HG03442 (cell line): ENCODE measurements at regions not wholly inside any gene's neighbourhood (a gene's known extent, or its start where the extent isn't known, plus 50 kb on each side); places are given as distances from the start of the nearest gene placed in this dataset.
A peak's percentile ranks its signal among the peaks of the same experiment; 100 is the strongest.

Source experiments
- ATAC-seq: cut with Tn5 transposase; IDR thresholded peaks from one replicate; pipeline ENCODE4 v1.9.1; 2021; ENCODE audit warnings: mild to moderate bottlenecking, moderate library complexity; ENCODE audit not compliant: unreplicated experiment

- ATAC-seq, result no peak
Measured at GRCh38 chr9:7360513-7360912, 439.1 kb downstream of the DMAC1 start.

GRCh38 chr9:7358876-7359275 lies 440.7 kb downstream of the DMAC1 start:
- no peak for ATAC-seq

DNA sequence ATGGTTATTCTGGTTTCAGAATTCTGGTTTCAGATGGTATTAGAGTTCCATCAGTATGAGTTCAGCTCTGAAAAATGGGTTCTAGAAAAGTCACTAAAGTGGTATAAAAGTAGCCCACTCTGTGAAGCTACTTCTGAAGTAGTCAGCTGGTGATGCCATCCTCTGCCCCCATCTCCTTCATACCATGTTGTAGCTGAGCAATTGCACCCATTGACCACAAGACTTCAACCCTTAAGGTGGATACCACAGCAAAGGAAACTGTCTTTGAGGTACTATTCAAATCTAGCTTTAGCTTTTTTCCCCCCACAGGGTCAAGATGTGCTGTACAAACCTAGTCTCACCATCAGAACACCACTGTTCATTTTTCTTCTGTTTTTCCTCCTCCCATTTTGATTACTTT lies 444.9 kb downstream of the DMAC1 start:
- ATAC-seq, result no peak

DNA sequence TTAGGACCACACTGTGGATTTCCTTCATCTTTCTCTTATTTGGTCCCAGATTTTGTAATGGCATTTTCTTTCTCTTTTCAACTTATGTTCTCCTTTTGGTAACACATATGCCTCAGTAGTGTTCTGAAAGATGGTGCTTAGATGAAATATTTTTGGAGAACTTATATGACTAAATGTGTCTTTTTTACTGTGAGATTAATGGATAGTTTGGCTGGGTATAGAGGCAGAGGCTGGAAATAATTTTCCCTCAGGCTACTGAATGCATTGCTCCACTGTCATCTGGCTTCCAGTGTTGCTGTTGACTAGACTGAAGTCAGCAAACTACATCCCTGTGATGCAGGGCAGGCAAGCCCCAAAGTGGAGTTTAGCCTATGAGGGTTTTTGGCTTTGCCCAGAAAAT lies 450.9 kb downstream of the DMAC1 start:
- no peak for ATAC-seq

- no peak for ATAC-seq
Measured at GRCh38 chr9:7347556-7347955, 452.0 kb downstream of the DMAC1 start.

- no peak for ATAC-seq
Measured at GRCh38 chr9:7346144-7346543, 453.4 kb downstream of the DMAC1 start.

- ATAC-seq, result no peak
Measured at GRCh38 chr9:7342736-7343135, 456.8 kb downstream of the DMAC1 start.

GRCh38 chr9:7342229-7342628 lies 457.3 kb downstream of the DMAC1 start:
- peak; percentile 79 for ATAC-seq

- peak; percentile 50 for ATAC-seq
Measured at GRCh38 chr9:7341571-7341970, 458.0 kb downstream of the DMAC1 start.

DNA sequence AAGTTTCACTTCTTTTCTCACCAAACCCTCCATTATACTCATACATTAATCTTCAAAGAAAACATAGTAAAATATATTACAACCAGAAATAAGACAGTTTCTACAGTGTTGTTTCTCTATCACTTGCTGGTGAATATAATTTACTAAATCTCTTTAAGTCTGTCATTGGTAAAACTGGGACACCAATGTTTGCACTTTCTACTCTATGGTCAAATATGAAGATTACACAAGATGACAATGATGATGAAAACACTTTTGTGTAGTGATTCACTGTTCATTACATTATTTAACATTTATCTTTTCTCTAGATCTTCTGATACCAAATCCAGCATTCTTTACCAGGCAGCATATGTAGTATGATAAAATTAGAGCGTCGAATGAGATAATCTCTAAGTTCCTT lies 459.1 kb downstream of the DMAC1 start:
- no peak for ATAC-seq

DNA sequence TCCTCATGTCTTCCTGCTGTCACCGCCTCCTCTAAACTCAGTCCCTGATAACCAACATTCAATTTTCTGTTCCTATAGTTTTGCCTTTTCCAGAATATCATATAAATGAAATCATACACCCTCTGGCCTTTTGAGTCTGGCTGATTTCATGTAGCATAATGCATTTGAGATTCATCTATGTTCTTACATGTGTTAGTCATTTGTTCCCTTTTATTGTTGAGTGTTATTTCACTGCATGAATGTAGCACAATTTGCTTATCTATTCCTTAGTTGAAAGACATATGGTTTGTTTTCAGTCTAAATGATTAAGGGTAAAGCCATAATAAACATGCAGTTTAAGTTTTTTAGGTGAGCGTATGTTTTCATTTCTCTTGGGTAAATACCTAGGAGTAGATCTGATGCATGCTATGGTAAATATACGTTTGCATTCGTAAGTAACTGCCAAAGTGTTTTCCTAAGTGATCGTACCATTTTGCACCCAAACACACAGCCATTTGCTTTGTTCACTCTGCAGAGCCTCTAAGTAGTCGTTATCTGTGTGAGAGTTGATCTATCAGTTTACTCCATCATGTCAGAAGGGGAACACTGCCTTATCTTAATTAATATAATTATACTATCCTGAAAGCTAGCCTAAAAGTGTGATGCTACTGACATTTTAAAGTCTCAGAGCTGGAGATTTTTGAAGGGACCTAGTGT lies 460.8 kb downstream of the DMAC1 start:
- no peak for ATAC-seq

- no peak for ATAC-seq
Measured at GRCh38 chr9:7336356-7337065, 463.1 kb downstream of the DMAC1 start.

DNA sequence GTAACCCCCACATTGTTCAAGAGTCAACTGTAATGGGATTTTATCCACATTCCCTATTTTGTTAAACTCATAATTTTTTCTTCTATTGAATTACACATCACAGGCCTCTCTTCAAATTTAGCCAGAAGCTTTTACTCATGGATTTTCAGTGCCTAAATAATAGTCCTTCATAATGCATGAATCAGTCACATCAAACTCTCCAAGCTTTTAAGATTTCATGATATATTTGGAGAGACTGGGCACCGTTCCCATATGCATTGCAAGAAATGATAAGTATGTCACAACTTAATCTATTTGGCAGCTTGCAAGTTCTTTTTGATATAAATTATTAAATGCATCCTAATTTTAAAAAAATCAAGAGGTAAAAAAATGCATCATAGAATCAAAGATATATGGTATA lies 465.9 kb downstream of the DMAC1 start:
- ATAC-seq, result no peak

GRCh38 chr9:7332780-7333179 lies 466.8 kb downstream of the DMAC1 start:
- no peak for ATAC-seq

- no peak for ATAC-seq
Measured at GRCh38 chr9:7328453-7328852, 471.1 kb downstream of the DMAC1 start.

GRCh38 chr9:7325995-7326394 lies 473.6 kb downstream of the DMAC1 start:
- no peak for ATAC-seq

DNA sequence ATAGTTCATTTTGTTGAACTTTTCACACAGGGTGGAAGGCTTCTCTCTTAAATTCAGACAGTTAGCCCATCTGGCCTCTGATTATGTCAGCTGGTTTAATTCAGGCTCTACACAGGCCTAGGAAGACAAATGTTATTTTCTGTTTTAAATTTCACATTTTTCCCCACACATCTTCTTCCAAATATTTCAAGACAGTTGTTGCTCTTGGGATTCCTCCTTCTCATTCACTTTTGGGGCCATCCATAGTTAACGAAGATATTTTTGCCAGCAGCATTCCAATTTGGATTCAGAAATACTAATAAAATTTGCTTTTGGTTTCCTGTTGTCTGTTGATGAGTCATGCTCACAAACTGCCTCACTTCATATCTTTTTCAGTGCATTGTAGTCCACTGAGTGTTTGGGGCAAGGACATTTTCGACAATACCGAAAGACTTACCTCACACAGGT lies 475.4 kb downstream of the DMAC1 start:
- no peak for ATAC-seq

- ATAC-seq, result no peak
Measured at GRCh38 chr9:7320841-7321240, 478.7 kb downstream of the DMAC1 start.

DNA sequence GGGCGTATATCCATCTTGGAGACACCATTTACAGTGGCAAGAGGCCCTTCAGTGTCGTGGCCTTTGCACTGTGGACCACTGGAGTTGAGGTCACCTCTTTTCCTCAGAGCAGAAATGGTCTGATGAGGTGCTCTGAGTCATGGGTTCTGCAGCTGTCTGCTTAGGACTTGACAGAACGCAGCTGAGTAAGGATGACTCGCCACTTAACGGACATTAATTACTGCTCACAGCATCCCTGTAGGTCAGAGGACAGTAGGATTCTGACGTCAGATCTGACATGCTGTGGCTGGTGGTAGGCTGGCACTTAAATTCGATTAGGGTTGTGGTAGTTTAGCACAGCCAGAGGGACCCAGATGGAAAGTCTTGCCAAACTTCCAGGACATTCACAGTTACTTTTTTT lies 479.4 kb downstream of the DMAC1 start:
- ATAC-seq, result no peak

DNA sequence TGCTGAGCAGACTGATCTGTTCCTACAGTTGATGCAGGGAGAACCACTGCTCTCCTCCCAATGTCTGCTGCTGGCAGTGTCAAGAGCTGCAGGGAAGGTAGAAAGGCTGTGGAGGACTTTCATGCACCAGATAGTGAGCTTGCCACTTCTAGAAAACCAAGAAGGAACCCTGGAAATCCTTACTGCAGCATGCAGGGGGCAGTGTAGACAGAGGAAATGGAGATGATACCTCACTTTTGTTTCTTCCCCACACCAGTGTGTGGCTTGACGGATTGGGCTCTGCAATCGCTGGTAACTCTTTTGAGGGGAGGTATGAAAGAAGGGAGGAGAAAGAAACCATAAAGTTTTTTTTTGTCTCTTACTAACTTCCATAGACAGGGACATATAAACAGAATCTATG lies 480.7 kb downstream of the DMAC1 start:
- ATAC-seq, result no peak

DNA sequence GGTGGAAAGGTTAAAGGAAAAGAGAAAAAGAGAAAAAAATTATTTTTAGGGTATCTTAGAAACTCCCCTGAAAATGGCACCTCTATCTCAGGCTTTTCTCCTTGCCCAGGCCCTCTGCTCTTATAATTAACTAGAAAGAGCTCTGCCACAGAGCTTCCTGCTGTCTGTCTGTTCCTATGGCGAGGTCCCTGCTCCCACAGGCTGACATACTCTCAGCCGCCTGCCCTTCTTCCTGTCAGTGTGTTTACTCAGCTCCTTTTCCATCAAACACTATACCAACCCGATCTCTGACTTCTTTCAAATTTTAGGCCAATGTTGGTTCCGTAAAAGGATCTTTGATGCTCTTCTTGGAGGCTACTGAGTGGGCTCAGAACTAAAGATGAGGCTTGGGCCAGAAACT lies 482.6 kb downstream of the DMAC1 start:
- ATAC-seq, result no peak

GRCh38 chr9:7316166-7316795 lies 483.3 kb downstream of the DMAC1 start:
- no peak for ATAC-seq
